ENCODE measurements at regions not wholly inside any gene's neighbourhood (a gene's known extent, or its start where the extent isn't known, plus 50 kb on each side); places are given as distances from the start of the nearest gene placed in this dataset.

- no peak for TF ChIP-seq CTCF (conservative IDR thresholded peaks at IDR 0.05; ENCODE audit: low read depth, low read length)
- no peak for TF ChIP-seq EZH2 (IDR thresholded peaks at IDR 0.05; ENCODE audit: low read length, unreplicated experiment)
Observed at GRCh38 chr13:105349082-105349723, 1186.3 kb downstream of the EFNB2 start.
